SK-N-SH treated with all-trans-retinoic acid at 6 μM for 48 hours (cell line): ENCODE measurements at regions not wholly inside any gene's neighbourhood (a gene's known extent, or its start where the extent isn't known, plus 50 kb on each side); places are given as distances from the start of the nearest gene placed in this dataset.

Experiments used
- CREB5 ChIP-seq: fragments of 250-450 bp; sonication (Bioruptor Pico); IDR thresholded peaks from 2 replicates; pipeline ENCODE4 v1.5.1; 2020; ENCODE audit warnings: low read depth, mild to moderate bottlenecking, moderate library complexity
- CSRNP3 ChIP-seq: fragments of 250-450 bp; sonication (Bioruptor Pico); IDR thresholded peaks from 2 replicates; pipeline ENCODE4 v1.5.1; 2021; ENCODE audit warnings: mild to moderate bottlenecking, moderate library complexity
- OSR1 ChIP-seq: fragments of 250-450 bp; sonication (Bioruptor Pico); IDR thresholded peaks from 2 replicates; pipeline ENCODE4 v1.8.0; 2022; ENCODE audit warnings: moderate library complexity, mild to moderate bottlenecking, inconsistent platforms
- PATZ1 ChIP-seq: fragments of 250-450 bp; sonication (Bioruptor Pico); IDR thresholded peaks from 2 replicates; pipeline ENCODE4 v1.8.0; 2020; ENCODE audit warnings: mild to moderate bottlenecking, moderate library complexity, borderline replicate concordance
- POU6F1 ChIP-seq: fragments of 250-450 bp; sonication (Bioruptor Pico); IDR thresholded peaks from 2 replicates; pipeline ENCODE4 v1.8.0; 2021; ENCODE audit warnings: low read depth, mild to moderate bottlenecking, moderate library complexity, borderline replicate concordance
- RARB ChIP-seq: fragments of 250-450 bp; sonication (Bioruptor Pico); IDR thresholded peaks from 2 replicates; pipeline ENCODE4 v1.8.0; 2021; ENCODE audit warnings: mild to moderate bottlenecking, moderate library complexity
- TCF4 ChIP-seq: fragments of 250-450 bp; sonication (Bioruptor Pico); IDR thresholded peaks from 2 replicates; pipeline ENCODE4 v1.8.0; 2021; ENCODE audit warnings: mild to moderate bottlenecking, moderate library complexity, borderline replicate concordance
- TSHZ2 ChIP-seq: fragments of 250-450 bp; sonication (Bioruptor Pico); IDR thresholded peaks from 2 replicates; pipeline ENCODE4 v1.5.0; 2020; ENCODE audit warnings: mild to moderate bottlenecking, moderate library complexity
- ZFP3 ChIP-seq: fragments of 250-450 bp; sonication (Bioruptor Pico); IDR thresholded peaks from 2 replicates; pipeline ENCODE4 v1.5.0; 2020; ENCODE audit warnings: mild to moderate bottlenecking, moderate library complexity
- ZNF565 ChIP-seq: fragments of 450-650 bp; formaldehyde crosslinking; conservative IDR thresholded peaks from 2 replicates; pipeline ENCODE4 v1.5.0; 2020; ENCODE audit warnings: low read depth, mild to moderate bottlenecking, moderate library complexity
- ZNF70 ChIP-seq: fragments of 450-650 bp; formaldehyde crosslinking; IDR thresholded peaks from 2 replicates; pipeline ENCODE4 v1.5.0; 2020; ENCODE audit warnings: mild to moderate bottlenecking, moderate library complexity

- TF ChIP-seq TCF4, result no peak
- TF ChIP-seq OSR1 (CRISPR knock-in tag), result no peak
- no peak for TF ChIP-seq PATZ1 (CRISPR knock-in tag)
- TF ChIP-seq CREB5, result no peak
- TF ChIP-seq RARB, result no peak
- no peak for TF ChIP-seq ZFP3
- no peak for TF ChIP-seq POU6F1
- no peak for TF ChIP-seq ZNF70 (CRISPR knock-in tag)
- no peak for TF ChIP-seq ZNF565 (CRISPR knock-in tag)
- TF ChIP-seq CSRNP3 (CRISPR knock-in tag), result no peak
- no peak for TF ChIP-seq TSHZ2 (CRISPR knock-in tag)
These were observed 211.5 kb downstream of the POM121L12 start for GRCh38 chr7:53246957-53247356.
